ENCODE measurements at regions not wholly inside any gene's neighbourhood (a gene's known extent, or its start where the extent isn't known, plus 50 kb on each side); places are given as distances from the start of the nearest gene placed in this dataset.

- TF ChIP-seq EZH2 (IDR thresholded peaks at IDR 0.05; ENCODE audit: insufficient read depth, poor library complexity, severe bottlenecking) (no peak), EZH2phosphoT487 (IDR thresholded peaks at IDR 0.05; ENCODE audit: insufficient read depth, low read depth) (no peak)
Measured at GRCh38 chr2:4678927-4679326, 975.6 kb downstream of the DCDC2C start.

All from GM23248 (cell line).